ENCODE measurements at regions not wholly inside any gene's neighbourhood (a gene's known extent, or its start where the extent isn't known, plus 50 kb on each side); places are given as distances from the start of the nearest gene placed in this dataset.

GRCh38 chr11:116553482-116553881 lies 219.3 kb downstream of the BUD13 start:
- DNase-seq: no peak

GRCh38 chr11:116551576-116551975 lies 221.2 kb downstream of the BUD13 start:
- no peak for DNase-seq

GRCh38 chr11:116548256-116548655 lies 224.5 kb downstream of the BUD13 start:
- no peak for DNase-seq

- no peak for DNase-seq
Measured at GRCh38 chr11:116547571-116547970, 225.2 kb downstream of the BUD13 start.

- DNase-seq: no peak
Measured at GRCh38 chr11:116545912-116546311, 226.9 kb downstream of the BUD13 start.

- DNase-seq: no peak
Measured at GRCh38 chr11:116544721-116545120, 228.1 kb downstream of the BUD13 start.

- DNase-seq: no peak
Measured at GRCh38 chr11:116543911-116544475, 228.8 kb downstream of the BUD13 start.

GRCh38 chr11:116543099-116543498 lies 229.7 kb downstream of the BUD13 start:
- no peak for DNase-seq

GRCh38 chr11:116542406-116542805 lies 230.4 kb downstream of the BUD13 start:
- DNase-seq: no peak

- no peak for DNase-seq
Measured at GRCh38 chr11:116541460-116541859, 231.3 kb downstream of the BUD13 start.

GRCh38 chr11:116540645-116541304 lies 232.0 kb downstream of the BUD13 start:
- no peak for DNase-seq

- no peak for DNase-seq
Measured at GRCh38 chr11:116539836-116540418, 232.9 kb downstream of the BUD13 start.

- DNase-seq: no peak
Measured at GRCh38 chr11:116539211-116539610, 233.6 kb downstream of the BUD13 start.

GRCh38 chr11:116538677-116539076 lies 234.1 kb downstream of the BUD13 start:
- DNase-seq: no peak

GRCh38 chr11:116537709-116538108 lies 235.1 kb downstream of the BUD13 start:
- DNase-seq: no peak

GRCh38 chr11:116537121-116537520 lies 235.7 kb downstream of the BUD13 start:
- DNase-seq: no peak

GRCh38 chr11:116536416-116536815 lies 236.4 kb downstream of the BUD13 start:
- DNase-seq: no peak

- no peak for DNase-seq
Measured at GRCh38 chr11:116535994-116536393, 236.8 kb downstream of the BUD13 start.

GRCh38 chr11:116535120-116535519 lies 237.7 kb downstream of the BUD13 start:
- DNase-seq: no peak

GRCh38 chr11:116534270-116534975 lies 238.4 kb downstream of the BUD13 start:
- no peak for DNase-seq

GRCh38 chr11:116533186-116533825 lies 239.5 kb downstream of the BUD13 start:
- DNase-seq: no peak

- DNase-seq: no peak
Measured at GRCh38 chr11:116532066-116532465, 240.7 kb downstream of the BUD13 start.

GRCh38 chr11:116530705-116531104 lies 242.1 kb downstream of the BUD13 start:
- no peak for DNase-seq
